CD4-positive, CD25-positive, alpha-beta regulatory T cell (primary cell): ENCODE measurements at regions not wholly inside any gene's neighbourhood (a gene's known extent, or its start where the extent isn't known, plus 50 kb on each side); places are given as distances from the start of the nearest gene placed in this dataset.

ENCODE experiments used
- ATAC-seq, 2 donors: fragments of 150-1000 bp; cut with Tn5 transposase; one replicate each; pipeline ENCODE4 v1.10.0; 2021; ENCODE audit warnings: low read depth in 2 of 2, moderate number of reproducible peaks in 2 of 2, moderate library complexity in 1 of 2
- DNase-seq, 3 donors: peaks; one replicate each; pipeline versions ENCODE4 v3.0.0 to v3.0.0-alpha.2; 2012 to 2022; ENCODE audit warnings: mixed read lengths in 1 of 3
- H3K27ac ChIP-seq: one replicate; pipeline ENCODE4 v1.7.0; 2013; ENCODE audit warnings: mild to moderate bottlenecking, low read length; ENCODE audit not compliant: insufficient read depth, poor library complexity, severe bottlenecking
- H3K27me3 ChIP-seq: one replicate; pipeline ENCODE4 v1.7.0; 2013; ENCODE audit warnings: low read length; ENCODE audit not compliant: control insufficient read depth, insufficient read depth
- H3K36me3 ChIP-seq: one replicate; pipeline ENCODE4 v1.7.0; 2013; ENCODE audit warnings: mild to moderate bottlenecking, low read length, moderate library complexity; ENCODE audit not compliant: control insufficient read depth, insufficient read depth
- H3K4me1 ChIP-seq: 2 replicates; pipeline ENCODE4 v1.7.0; 2013; ENCODE audit warnings: mild to moderate bottlenecking, low read length; ENCODE audit not compliant: insufficient read depth, control insufficient read depth, poor library complexity, severe bottlenecking
- H3K4me3 ChIP-seq: one replicate; pipeline ENCODE4 v1.7.0; 2013; ENCODE audit warnings: low read depth, mild to moderate bottlenecking, low read length, moderate library complexity
- H3K9me3 ChIP-seq, 2 experiments: 1 replicate in 1 of 2; 2 replicates in 1 of 2; pipeline ENCODE4 v1.7.0; 2013; ENCODE audit warnings: low read length in 2 of 2, mild to moderate bottlenecking in 1 of 2, moderate library complexity in 1 of 2; ENCODE audit not compliant: control insufficient read depth in 2 of 2
- H3K27ac Mint-ChIP-seq, 3 donors: one replicate each; pipeline ENCODE4 v1.8.0; 2020 to 2022; ENCODE audit warnings: mild to moderate bottlenecking in 3 of 3, mixed read lengths in 3 of 3, moderate library complexity in 2 of 3
- H3K27me3 Mint-ChIP-seq: one replicate; pipeline ENCODE4 v1.8.0; 2022; ENCODE audit warnings: mild to moderate bottlenecking, mixed read lengths
- H3K36me3 Mint-ChIP-seq: one replicate; pipeline ENCODE4 v1.8.0; 2020; ENCODE audit warnings: mixed read lengths
- H3K4me1 Mint-ChIP-seq, 4 donors: one replicate each; pipeline ENCODE4 v1.8.0; 2020 to 2022; ENCODE audit warnings: mixed read lengths in 4 of 4, mild to moderate bottlenecking in 1 of 4
- H3K4me3 Mint-ChIP-seq, 4 donors: one replicate each; pipeline ENCODE4 v1.8.0; 2020 to 2022; ENCODE audit warnings: mild to moderate bottlenecking in 4 of 4, mixed read lengths in 4 of 4, moderate library complexity in 3 of 4
- H3K9me3 Mint-ChIP-seq, 7 donors: one replicate each; pipeline ENCODE4 v1.8.0; 2020 to 2022; ENCODE audit warnings: mixed read lengths in 7 of 7, mild to moderate bottlenecking in 3 of 7, moderate library complexity in 2 of 7

- H3K4me1 ChIP-seq, result no peaks in the 10 kb centered on the region
- ATAC-seq (no peak), DNase-seq (no peak)
- no peaks in the 10 kb centered on the region for H3K9me3 ChIP-seq
- no peaks in the 10 kb centered on the region for H3K36me3 Mint-ChIP-seq
- no peaks in the 10 kb centered on the region for H3K27me3 Mint-ChIP-seq
- H3K4me3 Mint-ChIP-seq, result no peak overlapping the region
- H3K27ac ChIP-seq, result no peak overlapping the region
- H3K27ac Mint-ChIP-seq, result no peak overlapping the region
- no peak overlapping the region for H3K4me3 ChIP-seq
- no peaks in the 10 kb centered on the region for H3K4me1 Mint-ChIP-seq
- H3K9me3 Mint-ChIP-seq, result peaks cover 0 to 15% (median 4%) of the 10 kb centered on the region in 7 donors
- H3K36me3 ChIP-seq, result no peaks in the 10 kb centered on the region
- H3K27me3 ChIP-seq, result no peaks in the 10 kb centered on the region
Measured at GRCh38 chr6:113120582-113121285, 736.4 kb upstream of the MARCKS start.

GRCh38 chr6:113121571-113121970, 735.6 kb upstream of the MARCKS start:
- H3K4me3 ChIP-seq, result no peak overlapping the region
- Mint-ChIP-seq H3K36me3 (no peaks in the 10 kb centered on the region), H3K4me1 (no peaks in the 10 kb centered on the region), H3K9me3 (peaks cover 0 to 12% (median 3%) of the 10 kb centered on the region in 7 donors), H3K4me3 (no peak overlapping the region), H3K27me3 (no peaks in the 10 kb centered on the region), H3K27ac (no peak overlapping the region)
- H3K27ac ChIP-seq, result no peak overlapping the region
- H3K9me3 ChIP-seq, result no peaks in the 10 kb centered on the region
- H3K27me3 ChIP-seq, result no peaks in the 10 kb centered on the region
- no peaks in the 10 kb centered on the region for H3K4me1 ChIP-seq
- no peak for DNase-seq
- no peak for ATAC-seq
- no peaks in the 10 kb centered on the region for H3K36me3 ChIP-seq

- H3K4me3 Mint-ChIP-seq, result no peak overlapping the region
Measured at GRCh38 chr6:113122060-113122459, 735.1 kb upstream of the MARCKS start.

GRCh38 chr6:113125626-113126025, 731.5 kb upstream of the MARCKS start:
- H3K4me1 Mint-ChIP-seq, result no peaks in the 10 kb centered on the region
- ATAC-seq, result no peak
- no peaks in the 10 kb centered on the region for H3K36me3 ChIP-seq
- no peak overlapping the region for H3K4me3 Mint-ChIP-seq
- no peak overlapping the region for H3K27ac Mint-ChIP-seq
- DNase-seq, result no peak
- H3K27ac ChIP-seq, result no peak overlapping the region
- no peaks in the 10 kb centered on the region for H3K27me3 Mint-ChIP-seq
- H3K9me3 Mint-ChIP-seq, result peaks cover 0 to 3% (median 0%) of the 10 kb centered on the region in 7 donors
- no peaks in the 10 kb centered on the region for H3K27me3 ChIP-seq
- H3K36me3 Mint-ChIP-seq, result no peaks in the 10 kb centered on the region
- H3K4me3 ChIP-seq, result no peak overlapping the region
- no peaks in the 10 kb centered on the region for H3K9me3 ChIP-seq
- H3K4me1 ChIP-seq, result no peaks in the 10 kb centered on the region

More at GRCh38 chr6:113122060-113122459, 735.1 kb upstream of the MARCKS start:
- Histone ChIP-seq H3K4me1 (no peaks in the 10 kb centered on the region), H3K9me3 (no peaks in the 10 kb centered on the region), H3K36me3 (no peaks in the 10 kb centered on the region), H3K27ac (no peak overlapping the region), H3K4me3 (no peak overlapping the region), H3K27me3 (no peaks in the 10 kb centered on the region)
- no peaks in the 10 kb centered on the region for H3K4me1 Mint-ChIP-seq
- no peak for ATAC-seq
- no peaks in the 10 kb centered on the region for H3K36me3 Mint-ChIP-seq
- no peak for DNase-seq
- H3K9me3 Mint-ChIP-seq, result peaks cover 0 to 9% (median 3%) of the 10 kb centered on the region in 7 donors
- H3K27ac Mint-ChIP-seq, result no peak overlapping the region
- no peaks in the 10 kb centered on the region for H3K27me3 Mint-ChIP-seq

- no peaks in the 10 kb centered on the region for H3K36me3 Mint-ChIP-seq
- H3K4me3 Mint-ChIP-seq, result no peak overlapping the region
- DNase-seq (no peak), ATAC-seq (no peak)
- Histone ChIP-seq H3K4me3 (no peak overlapping the region), H3K27me3 (no peaks in the 10 kb centered on the region), H3K4me1 (no peaks in the 10 kb centered on the region), H3K27ac (no peak overlapping the region), H3K9me3 (no peaks in the 10 kb centered on the region), H3K36me3 (no peaks in the 10 kb centered on the region)
- no peaks in the 10 kb centered on the region for H3K4me1 Mint-ChIP-seq
- H3K27me3 Mint-ChIP-seq, result no peaks in the 10 kb centered on the region
- H3K9me3 Mint-ChIP-seq, result no peaks in the 10 kb centered on the region
- H3K27ac Mint-ChIP-seq, result no peak overlapping the region
Measured at GRCh38 chr6:113127786-113128419, 729.2 kb upstream of the MARCKS start.

GRCh38 chr6:113128661-113129060, 728.5 kb upstream of the MARCKS start:
- no peaks in the 10 kb centered on the region for H3K27me3 Mint-ChIP-seq
- no peaks in the 10 kb centered on the region for H3K4me1 Mint-ChIP-seq
- Histone ChIP-seq H3K27me3 (no peaks in the 10 kb centered on the region), H3K4me1 (no peaks in the 10 kb centered on the region), H3K27ac (no peak overlapping the region), H3K36me3 (no peaks in the 10 kb centered on the region), H3K4me3 (no peak overlapping the region), H3K9me3 (no peaks in the 10 kb centered on the region)
- H3K4me3 Mint-ChIP-seq, result no peak overlapping the region
- H3K27ac Mint-ChIP-seq, result no peak overlapping the region
- H3K9me3 Mint-ChIP-seq, result no peaks in the 10 kb centered on the region
- no peak for ATAC-seq
- no peak for DNase-seq
- H3K36me3 Mint-ChIP-seq, result no peaks in the 10 kb centered on the region

- Mint-ChIP-seq H3K36me3 (no peaks in the 10 kb centered on the region), H3K27ac (no peak overlapping the region), H3K4me1 (no peaks in the 10 kb centered on the region), H3K4me3 (no peak overlapping the region), H3K9me3 (peaks cover 0 to 4% (median 0%) of the 10 kb centered on the region in 7 donors), H3K27me3 (no peaks in the 10 kb centered on the region)
- Histone ChIP-seq H3K27ac (no peak overlapping the region), H3K4me1 (no peaks in the 10 kb centered on the region), H3K4me3 (no peak overlapping the region), H3K9me3 (no peaks in the 10 kb centered on the region), H3K27me3 (no peaks in the 10 kb centered on the region), H3K36me3 (no peaks in the 10 kb centered on the region)
- DNase-seq, result no peak
- ATAC-seq, result no peak
Measured at GRCh38 chr6:113129991-113130390, 727.2 kb upstream of the MARCKS start.

GRCh38 chr6:113137426-113137825, 719.7 kb upstream of the MARCKS start:
- no peak overlapping the region for H3K27ac ChIP-seq
- H3K4me3 Mint-ChIP-seq, result no peak overlapping the region
- no peaks in the 10 kb centered on the region for H3K36me3 ChIP-seq
- no peak for ATAC-seq
- no peaks in the 10 kb centered on the region for H3K9me3 ChIP-seq
- no peak for DNase-seq
- no peak overlapping the region for H3K27ac Mint-ChIP-seq
- no peaks in the 10 kb centered on the region for H3K36me3 Mint-ChIP-seq
- no peaks in the 10 kb centered on the region for H3K4me1 ChIP-seq
- no peaks in the 10 kb centered on the region for H3K27me3 ChIP-seq
- peaks cover 0 to 6% (median 0%) of the 10 kb centered on the region in 7 donors for H3K9me3 Mint-ChIP-seq
- no peaks in the 10 kb centered on the region for H3K27me3 Mint-ChIP-seq
- H3K4me1 Mint-ChIP-seq, result no peaks in the 10 kb centered on the region
- no peak overlapping the region for H3K4me3 ChIP-seq
